H9 (cell line): ENCODE measurements at regions not wholly inside any gene's neighbourhood (a gene's known extent, or its start where the extent isn't known, plus 50 kb on each side); places are given as distances from the start of the nearest gene placed in this dataset.

Experiments
- DNase-seq: peaks from one replicate; pipeline ENCODE4 v3.0.0-alpha.2; 2017
- H2AFZ ChIP-seq: one replicate; pipeline ENCODE4 v1.6.1; 2013; ENCODE audit warnings: mild to moderate bottlenecking, low read length, control low read depth, moderate library complexity
- H2AK5ac ChIP-seq: 2 replicates; pipeline ENCODE4 v1.6.1; 2013; ENCODE audit warnings: low read length, control low read depth, mixed read lengths; ENCODE audit not compliant: insufficient read length
- H2BK120ac ChIP-seq: one replicate; pipeline ENCODE4 v1.6.1; 2013; ENCODE audit warnings: low read depth, mild to moderate bottlenecking, low read length, control low read depth, inconsistent platforms; ENCODE audit not compliant: poor library complexity, severe bottlenecking
- H2BK12ac ChIP-seq: 2 replicates; pipeline ENCODE4 v1.6.1; 2013; ENCODE audit warnings: low read length, control low read depth, mixed read lengths, low read depth; ENCODE audit not compliant: insufficient read length
- H2BK15ac ChIP-seq: 2 replicates; pipeline ENCODE4 v1.6.1; 2013; ENCODE audit warnings: low read depth, low read length, control low read depth
- H2BK20ac ChIP-seq: one replicate; pipeline ENCODE4 v1.6.1; 2013; ENCODE audit warnings: low read depth, mild to moderate bottlenecking, low read length, control low read depth, inconsistent platforms; ENCODE audit not compliant: poor library complexity, severe bottlenecking
- H2BK5ac ChIP-seq: 2 replicates; pipeline ENCODE4 v1.6.1; 2013; ENCODE audit warnings: low read length, control low read depth, mixed read lengths; ENCODE audit not compliant: insufficient read length
- H3K14ac ChIP-seq: 2 replicates; pipeline ENCODE4 v1.6.1; 2013; ENCODE audit warnings: low read length, control low read depth; ENCODE audit not compliant: insufficient read depth
- H3K18ac ChIP-seq: 2 replicates; pipeline ENCODE4 v1.6.1; 2013; ENCODE audit warnings: low read depth, mild to moderate bottlenecking, mixed read lengths, low read length, control low read depth; ENCODE audit not compliant: insufficient read length
- H3K23ac ChIP-seq: 2 replicates; pipeline ENCODE4 v1.6.1; 2013; ENCODE audit warnings: low read length, control low read depth, mixed read lengths, low read depth; ENCODE audit not compliant: insufficient read length
- H3K23me2 ChIP-seq: 2 replicates; pipeline ENCODE4 v1.6.1; 2013; ENCODE audit warnings: low read depth, mild to moderate bottlenecking, mixed read lengths, low read length, control low read depth; ENCODE audit not compliant: insufficient read length, poor library complexity, severe bottlenecking
- H3K27ac ChIP-seq: 2 replicates; pipeline ENCODE4 v1.5.1; 2013; ENCODE audit warnings: low read length, control low read depth, mixed read lengths, low read depth; ENCODE audit not compliant: insufficient read length
- H3K27me3 ChIP-seq: 2 replicates; pipeline ENCODE4 v1.6.1; 2013; ENCODE audit warnings: low read length, control low read depth, inconsistent platforms; ENCODE audit not compliant: insufficient read depth
- H3K4ac ChIP-seq: 2 replicates; pipeline ENCODE4 v1.6.1; 2013; ENCODE audit warnings: low read depth, mild to moderate bottlenecking, control low read depth, inconsistent platforms, low read length, moderate library complexity
- H3K4me1 ChIP-seq: 2 replicates; pipeline ENCODE4 v1.6.1; 2013; ENCODE audit warnings: low read length, control low read depth, inconsistent platforms; ENCODE audit not compliant: insufficient read depth
- H3K4me2 ChIP-seq: 2 replicates; pipeline ENCODE4 v1.6.1; 2013; ENCODE audit warnings: low read length, control low read depth, mixed read lengths; ENCODE audit not compliant: insufficient read length, insufficient read depth
- H3K56ac ChIP-seq: 2 replicates; pipeline ENCODE4 v1.6.1; 2013; ENCODE audit warnings: low read depth, mild to moderate bottlenecking, mixed read lengths, low read length, control low read depth; ENCODE audit not compliant: insufficient read length
- H3K79me1 ChIP-seq: 2 replicates; pipeline ENCODE4 v1.6.1; 2013; ENCODE audit warnings: low read depth, mild to moderate bottlenecking, moderate library complexity, low read length, control low read depth, inconsistent platforms; ENCODE audit not compliant: insufficient read depth, poor library complexity, severe bottlenecking
- H3K79me2 ChIP-seq: 2 replicates; pipeline ENCODE4 v1.6.1; 2013; ENCODE audit warnings: low read length, control low read depth, inconsistent platforms; ENCODE audit not compliant: insufficient read depth
- H3K9ac ChIP-seq: 2 replicates; pipeline ENCODE4 v1.6.1; 2013; ENCODE audit warnings: low read length, control low read depth, mixed read lengths; ENCODE audit not compliant: insufficient read length; ENCODE audit errors: extremely low read depth
- H3K9me3 ChIP-seq: one replicate; pipeline ENCODE4 v1.6.1; 2013; ENCODE audit warnings: low read depth, low read length, inconsistent platforms; ENCODE audit not compliant: control insufficient read depth
- H3T11ph ChIP-seq: one replicate; pipeline ENCODE4 v1.6.1; 2013; ENCODE audit warnings: mild to moderate bottlenecking, low read length, control low read depth, inconsistent platforms
- H4K20me1 ChIP-seq: one replicate; pipeline ENCODE4 v1.6.1; 2013; ENCODE audit not compliant: control insufficient read depth, insufficient read length, insufficient read depth
- H4K5ac ChIP-seq: 2 replicates; pipeline ENCODE4 v1.6.1; 2013; ENCODE audit warnings: low read depth, mild to moderate bottlenecking, mixed read lengths, low read length, control low read depth; ENCODE audit not compliant: insufficient read length
- H4K8ac ChIP-seq: replicated peaks from 2 replicates; pipeline ENCODE4 v1.6.1; 2013; ENCODE audit warnings: low read length, control low read depth, mixed read lengths, low read depth; ENCODE audit not compliant: insufficient read length
- H4K91ac ChIP-seq: 2 replicates; pipeline ENCODE4 v1.6.1; 2013; ENCODE audit warnings: low read depth, mild to moderate bottlenecking, moderate library complexity, mixed read lengths, low read length, control low read depth; ENCODE audit not compliant: insufficient read length
- H3K27ac Mint-ChIP-seq, 3 experiments: 2 replicates in 2 of 3; 3 replicates in 1 of 3; pipeline ENCODE4 v1.8.0; 2020 to 2021; ENCODE audit warnings: mixed read lengths in 3 of 3, mild to moderate bottlenecking in 1 of 3, moderate library complexity in 1 of 3
- H3K27me3 Mint-ChIP-seq: 2 replicates; pipeline ENCODE4 v1.8.0; 2021; ENCODE audit warnings: low read depth, mild to moderate bottlenecking, moderate library complexity, mixed read lengths
- H3K36me3 Mint-ChIP-seq, 3 experiments: 2 replicates in 2 of 3; 3 replicates in 1 of 3; pipeline ENCODE4 v1.8.0; 2020 to 2021; ENCODE audit warnings: low read depth in 3 of 3, mixed read lengths in 3 of 3; ENCODE audit not compliant: insufficient read depth in 1 of 3
- H3K4me1 Mint-ChIP-seq, 2 experiments: 2 replicates each; pipeline ENCODE4 v1.8.0; 2020; ENCODE audit warnings: mixed read lengths in 2 of 2
- H3K4me3 Mint-ChIP-seq, 2 experiments: 2 replicates in 1 of 2; 3 replicates in 1 of 2; pipeline ENCODE4 v1.8.0; 2020 to 2021; ENCODE audit warnings: mild to moderate bottlenecking in 2 of 2, mixed read lengths in 2 of 2, moderate library complexity in 1 of 2
- H3K9me3 Mint-ChIP-seq, 2 experiments: 2 replicates in 1 of 2; 3 replicates in 1 of 2; pipeline ENCODE4 v1.8.0; 2020; ENCODE audit warnings: mild to moderate bottlenecking in 2 of 2, mixed read lengths in 2 of 2, moderate library complexity in 1 of 2
- CTCF ChIP-seq: fragments of 200-600 bp; sonication (generic); conservative IDR thresholded peaks from 3 replicates; pipeline ENCODE4 v1.8.0; 2021; ENCODE audit warnings: antibody characterized with exemption, mild to moderate bottlenecking
- WGBS: extraction: QIAGEN DNeasy Blood & Tissue Kit; methylation state at CpG from one replicate; pipeline ENCODE4 v1.1.7; 2013; ENCODE audit warnings: missing lambda C conversion rate, low lambda C conversion rate, mixed read lengths; ENCODE audit not compliant: insufficient read length; ENCODE audit errors: extremely low coverage; 5-methylcytosine and 5-hydroxymethylcytosine counted together

- H4K91ac ChIP-seq, result no peak overlapping the region
- Mint-ChIP-seq H3K27me3 (peaks cover 1% of the 10 kb centered on the region; the same call in 1 of the 2 replicates), H3K9me3 (no peaks in the 10 kb centered on the region), H3K36me3 (no peaks in the 10 kb centered on the region), H3K27ac (peak overlapping the region in 1 of 3 experiments; percentile 38; a peak in 2 of 7 replicates), H3K4me1 (peaks cover 18 to 26% of the 10 kb centered on the region in 2 experiments), H3K4me3 (no peak overlapping the region)
- H3K4me1 ChIP-seq, result no peaks in the 10 kb centered on the region; the same call in 1 of the 2 replicates
- no peaks in the 10 kb centered on the region for H4K20me1 ChIP-seq
- no peak overlapping the region for H3T11ph ChIP-seq
- H3K18ac ChIP-seq, result no peak overlapping the region
- H2BK120ac ChIP-seq, result no peak overlapping the region
- no peaks in the 10 kb centered on the region for H3K9me3 ChIP-seq
- no peak overlapping the region for H3K9ac ChIP-seq
- no peak overlapping the region for H2BK12ac ChIP-seq
- no peaks in the 10 kb centered on the region for H3K79me2 ChIP-seq
- H2BK20ac ChIP-seq, result no peak overlapping the region
- no peak overlapping the region for H3K4ac ChIP-seq
- DNase-seq, result no peak
- no peaks in the 10 kb centered on the region for H3K79me1 ChIP-seq
- H2BK5ac ChIP-seq, result no peak overlapping the region
- H3K27ac ChIP-seq, result no peak overlapping the region
- H2AFZ ChIP-seq, result no peak overlapping the region
- no CpG with 5 or more reads among the region's 10 CpGs for WGBS
- H3K14ac ChIP-seq, result no peak overlapping the region; the same call in 1 of the 2 replicates
- H3K23ac ChIP-seq, result no peak overlapping the region
- no peaks in the 10 kb centered on the region for H3K27me3 ChIP-seq
- no peak overlapping the region for H2AK5ac ChIP-seq
- H3K4me2 ChIP-seq, result no peak overlapping the region
- no peak overlapping the region for H3K56ac ChIP-seq
- no peaks in the 10 kb centered on the region for H3K23me2 ChIP-seq
- H4K5ac ChIP-seq, result no peak overlapping the region
- H4K8ac ChIP-seq, result no peak overlapping the region
- no peak overlapping the region for H2BK15ac ChIP-seq
- TF ChIP-seq CTCF, result no peak
Measured at GRCh38 chr12:13275241-13276085, 78.9 kb downstream of the EMP1 start.
